Right lobe of liver (tissue), 4 donors: ENCODE measurements at regions not wholly inside any gene's neighbourhood (a gene's known extent, or its start where the extent isn't known, plus 50 kb on each side); places are given as distances from the start of the nearest gene placed in this dataset.
"Not testable (repeated sequence)": the region's sequence is repeated elsewhere in the genome, so short reads cannot be mapped to it uniquely, and the experiment has no call there.

Source experiments
- POLR2A ChIP-seq: fragments of 450-650 bp; IDR thresholded peaks from one replicate; pipeline ENCODE4 v1.6.1; 2017; ENCODE audit warnings: antibody characterized with exemption, mild to moderate bottlenecking
- TF ChIP-seq, protein P1 (sequence below), 4 donors: fragments of 200-600 bp in 3 of 4; fragments of 450-650 bp in 1 of 4; IDR thresholded peaks; one replicate each; pipeline versions ENCODE4 v1.5.1 to v1.8.0; 2016 to 2022; ENCODE audit warnings: antibody characterized with exemption in 4 of 4, mild to moderate bottlenecking in 2 of 4
- donor health status: DM: no; HTN: no; CAD: no.
- donor health status: DM: no; HTN: no; CAD: no.
- donor health status: DM: no; HTN: yes; CAD: no.

DNA sequence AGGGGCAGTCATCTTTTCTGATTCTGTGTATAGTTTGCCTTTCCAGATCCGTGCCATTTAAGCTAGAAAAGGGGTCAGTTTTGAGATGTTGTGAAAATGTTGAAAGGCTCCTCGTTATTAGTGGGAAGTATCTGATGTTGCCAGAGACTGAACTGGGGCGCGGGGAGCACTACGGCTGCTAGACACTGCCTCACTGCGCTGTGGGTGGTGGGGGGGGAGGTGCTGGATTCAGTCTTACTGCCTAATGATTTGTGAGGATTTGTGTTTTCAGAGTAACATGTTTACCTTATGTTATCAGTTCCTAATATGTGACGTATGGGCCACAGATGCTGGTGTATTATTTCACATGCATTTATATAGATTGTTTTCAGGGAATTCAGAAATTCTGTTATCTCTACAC lies 53.3 kb upstream of the APOD start:
- TF ChIP-seq, protein P1, sequence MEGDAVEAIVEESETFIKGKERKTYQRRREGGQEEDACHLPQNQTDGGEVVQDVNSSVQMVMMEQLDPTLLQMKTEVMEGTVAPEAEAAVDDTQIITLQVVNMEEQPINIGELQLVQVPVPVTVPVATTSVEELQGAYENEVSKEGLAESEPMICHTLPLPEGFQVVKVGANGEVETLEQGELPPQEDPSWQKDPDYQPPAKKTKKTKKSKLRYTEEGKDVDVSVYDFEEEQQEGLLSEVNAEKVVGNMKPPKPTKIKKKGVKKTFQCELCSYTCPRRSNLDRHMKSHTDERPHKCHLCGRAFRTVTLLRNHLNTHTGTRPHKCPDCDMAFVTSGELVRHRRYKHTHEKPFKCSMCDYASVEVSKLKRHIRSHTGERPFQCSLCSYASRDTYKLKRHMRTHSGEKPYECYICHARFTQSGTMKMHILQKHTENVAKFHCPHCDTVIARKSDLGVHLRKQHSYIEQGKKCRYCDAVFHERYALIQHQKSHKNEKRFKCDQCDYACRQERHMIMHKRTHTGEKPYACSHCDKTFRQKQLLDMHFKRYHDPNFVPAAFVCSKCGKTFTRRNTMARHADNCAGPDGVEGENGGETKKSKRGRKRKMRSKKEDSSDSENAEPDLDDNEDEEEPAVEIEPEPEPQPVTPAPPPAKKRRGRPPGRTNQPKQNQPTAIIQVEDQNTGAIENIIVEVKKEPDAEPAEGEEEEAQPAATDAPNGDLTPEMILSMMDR (IDR thresholded peaks at IDR 0.05) = not testable (repeated sequence)
- TF ChIP-seq POLR2A = not testable (repeated sequence)
